Nephron progenitor cell (in vitro differentiated cells): ENCODE measurements at regions not wholly inside any gene's neighbourhood (a gene's known extent, or its start where the extent isn't known, plus 50 kb on each side); places are given as distances from the start of the nearest gene placed in this dataset.
A peak's percentile ranks its signal among the peaks of the same experiment; 100 is the strongest.

Source experiments
- DNase-seq: peaks from one replicate; pipeline ENCODE4 v3.0.0; 2021
- H3K27ac Mint-ChIP-seq: 2 replicates; pipeline ENCODE4 v1.8.0; 2021; ENCODE audit warnings: mild to moderate bottlenecking, moderate library complexity, mixed read lengths
- H3K27me3 Mint-ChIP-seq: 2 replicates; pipeline ENCODE4 v1.8.0; 2021; ENCODE audit warnings: mild to moderate bottlenecking, low read depth, mixed read lengths; ENCODE audit not compliant: poor library complexity
- H3K36me3 Mint-ChIP-seq: 2 replicates; pipeline ENCODE4 v1.8.0; 2021; ENCODE audit warnings: low read depth, mixed read lengths
- H3K4me1 Mint-ChIP-seq: 2 replicates; pipeline ENCODE4 v1.8.0; 2021; ENCODE audit warnings: mixed read lengths
- H3K4me3 Mint-ChIP-seq: 2 replicates; pipeline ENCODE4 v1.8.0; 2021; ENCODE audit warnings: mild to moderate bottlenecking, moderate library complexity, mixed read lengths
- H3K9me3 Mint-ChIP-seq: 2 replicates; pipeline ENCODE4 v1.8.0; 2021; ENCODE audit warnings: mild to moderate bottlenecking, moderate library complexity, mixed read lengths
- TF ChIP-seq, protein P1 (sequence below): fragments of 200-600 bp; sonication (generic); IDR thresholded peaks from 2 replicates; pipeline ENCODE4 v1.5.0; 2021; ENCODE audit warnings: antibody characterized with exemption

DNA sequence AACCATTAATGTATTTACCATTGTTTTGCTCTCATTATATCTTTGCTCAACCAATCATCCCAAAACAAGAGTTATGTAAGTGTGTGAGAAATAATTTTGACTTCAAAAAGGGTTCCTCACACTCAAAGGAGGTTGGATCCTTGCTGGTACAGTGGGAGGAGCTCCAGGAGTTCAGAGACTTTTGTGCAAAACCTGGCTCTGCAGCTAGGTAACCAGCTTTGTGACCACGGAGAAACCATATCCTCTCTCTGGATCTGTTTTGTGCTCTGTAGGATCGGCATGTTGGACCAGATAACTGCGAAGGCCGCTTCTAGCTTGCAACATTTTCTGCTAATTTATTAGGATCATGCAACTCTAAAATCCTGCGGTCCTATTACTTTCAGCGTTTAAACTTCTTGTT is 128.6 kb upstream of the LIPC start:
- Mint-ChIP-seq H3K9me3 (peaks cover 32% of the 10 kb centered on the region), H3K4me1 (peaks cover 22% of the 10 kb centered on the region), H3K27me3 (peaks cover 10% of the 10 kb centered on the region), H3K27ac (no peak overlapping the region), H3K4me3 (no peak overlapping the region), H3K36me3 (peaks cover 11% of the 10 kb centered on the region)
- TF ChIP-seq, protein P1, sequence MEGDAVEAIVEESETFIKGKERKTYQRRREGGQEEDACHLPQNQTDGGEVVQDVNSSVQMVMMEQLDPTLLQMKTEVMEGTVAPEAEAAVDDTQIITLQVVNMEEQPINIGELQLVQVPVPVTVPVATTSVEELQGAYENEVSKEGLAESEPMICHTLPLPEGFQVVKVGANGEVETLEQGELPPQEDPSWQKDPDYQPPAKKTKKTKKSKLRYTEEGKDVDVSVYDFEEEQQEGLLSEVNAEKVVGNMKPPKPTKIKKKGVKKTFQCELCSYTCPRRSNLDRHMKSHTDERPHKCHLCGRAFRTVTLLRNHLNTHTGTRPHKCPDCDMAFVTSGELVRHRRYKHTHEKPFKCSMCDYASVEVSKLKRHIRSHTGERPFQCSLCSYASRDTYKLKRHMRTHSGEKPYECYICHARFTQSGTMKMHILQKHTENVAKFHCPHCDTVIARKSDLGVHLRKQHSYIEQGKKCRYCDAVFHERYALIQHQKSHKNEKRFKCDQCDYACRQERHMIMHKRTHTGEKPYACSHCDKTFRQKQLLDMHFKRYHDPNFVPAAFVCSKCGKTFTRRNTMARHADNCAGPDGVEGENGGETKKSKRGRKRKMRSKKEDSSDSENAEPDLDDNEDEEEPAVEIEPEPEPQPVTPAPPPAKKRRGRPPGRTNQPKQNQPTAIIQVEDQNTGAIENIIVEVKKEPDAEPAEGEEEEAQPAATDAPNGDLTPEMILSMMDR: no peak
- no peak for DNase-seq

DNA sequence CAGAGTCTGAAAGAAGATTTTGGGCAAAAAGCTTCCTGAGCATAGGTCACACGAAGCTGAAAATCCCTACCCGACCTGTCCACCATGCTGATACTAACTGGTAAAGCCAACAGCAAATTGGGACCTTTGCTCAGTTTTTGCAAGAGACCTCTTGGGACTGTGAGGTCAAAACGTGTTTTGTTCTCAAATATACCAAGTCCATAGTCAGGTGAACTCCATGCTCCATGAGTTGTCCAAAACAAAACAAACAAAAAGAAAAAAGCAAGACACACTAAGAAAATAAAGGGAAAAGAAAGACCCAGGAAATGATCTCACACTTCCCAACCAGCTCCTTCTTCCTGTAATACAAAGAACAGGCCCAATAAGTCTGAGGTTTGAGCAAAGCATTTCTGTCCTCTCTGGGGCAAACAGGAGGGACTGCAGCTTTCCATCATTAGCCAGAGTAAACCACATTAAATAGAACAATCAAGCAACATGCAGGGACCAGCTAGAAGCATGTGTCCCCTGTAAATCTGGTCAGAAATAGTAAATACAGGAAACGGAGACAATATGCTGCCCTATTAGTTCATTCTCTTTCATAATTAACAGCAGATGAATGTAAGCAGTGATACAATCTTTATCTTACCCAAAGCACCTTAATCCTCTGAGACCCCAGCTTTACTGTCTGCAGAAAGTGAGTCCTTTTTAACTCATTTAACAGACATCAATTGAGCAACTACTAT is 125.0 kb upstream of the LIPC start:
- Mint-ChIP-seq H3K4me1 (peaks cover 41% of the 10 kb centered on the region), H3K27ac (peak overlapping the region; percentile 37), H3K27me3 (peaks cover 5% of the 10 kb centered on the region), H3K9me3 (no peaks in the 10 kb centered on the region), H3K4me3 (no peak overlapping the region), H3K36me3 (no peaks in the 10 kb centered on the region)
- TF ChIP-seq, protein P1: no peak
- no peak for DNase-seq

DNA sequence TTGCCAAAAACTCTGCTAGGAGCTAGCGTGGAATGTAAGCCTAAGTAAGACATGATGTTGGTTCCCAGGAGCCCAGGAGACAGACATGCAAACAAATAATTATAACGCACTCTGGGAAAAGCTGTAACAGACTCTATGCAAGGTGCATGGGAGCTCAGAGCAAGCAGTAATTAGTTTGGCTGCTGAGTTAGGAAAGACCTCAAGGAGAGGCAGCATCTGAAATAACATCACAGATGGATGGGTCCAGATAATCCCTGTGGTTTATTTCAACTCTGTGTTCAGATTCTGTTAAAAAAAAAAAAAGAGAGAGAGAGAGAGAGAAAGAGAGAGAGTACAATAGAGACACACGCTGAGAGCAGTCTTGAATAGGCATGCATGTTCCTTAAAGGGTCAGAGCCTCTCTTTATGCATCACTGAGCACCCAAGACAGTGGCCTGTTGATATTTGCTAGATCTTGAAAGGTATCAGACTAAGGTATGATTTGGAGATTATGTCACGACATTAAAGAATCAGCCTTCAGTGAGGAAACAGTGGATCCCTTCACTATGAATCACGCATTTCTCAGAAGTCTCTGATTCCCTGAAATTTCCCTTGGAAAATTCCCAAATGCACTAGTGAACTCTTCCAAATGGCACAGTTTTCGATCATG is 124.4 kb upstream of the LIPC start:
- TF ChIP-seq, protein P1: no peak
- no peak overlapping the region for H3K27ac Mint-ChIP-seq
- H3K9me3 Mint-ChIP-seq: no peaks in the 10 kb centered on the region
- no peak overlapping the region for H3K4me3 Mint-ChIP-seq
- peaks cover 42% of the 10 kb centered on the region for H3K4me1 Mint-ChIP-seq
- H3K27me3 Mint-ChIP-seq: peaks cover 5% of the 10 kb centered on the region
- no peak for DNase-seq
- H3K36me3 Mint-ChIP-seq: no peaks in the 10 kb centered on the region

DNA sequence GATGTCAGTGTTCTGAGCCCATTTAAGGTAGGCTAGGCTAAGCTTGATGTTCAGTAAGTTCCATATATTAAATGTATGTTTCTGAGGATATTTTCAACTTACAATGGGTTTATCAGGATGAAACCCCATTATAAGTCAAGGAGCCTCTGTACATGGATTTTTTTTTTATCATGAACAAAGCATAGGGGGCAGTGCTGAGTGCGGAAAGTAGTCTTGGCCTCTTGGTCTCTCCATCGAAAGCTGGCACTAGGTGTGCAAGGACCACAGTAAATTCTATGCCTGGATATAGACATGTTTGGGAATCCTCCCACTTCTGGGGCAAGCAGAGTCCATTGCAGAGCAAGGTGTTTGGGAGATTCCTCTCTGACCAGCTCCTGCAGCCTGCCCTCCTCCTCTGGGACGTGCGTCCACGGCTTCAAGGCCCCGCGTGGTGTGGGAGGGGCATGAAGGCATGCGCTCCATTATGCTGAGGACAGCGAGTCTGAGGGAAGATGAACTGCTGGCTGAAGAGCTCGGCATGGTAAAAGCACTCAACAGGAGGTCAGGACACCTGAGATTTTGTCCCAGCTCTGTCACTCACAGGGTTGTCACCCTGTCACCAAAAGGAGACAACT is 122.9 kb upstream of the LIPC start:
- TF ChIP-seq, protein P1: peak; percentile 8
- H3K36me3 Mint-ChIP-seq: no peaks in the 10 kb centered on the region
- peaks cover 5% of the 10 kb centered on the region for H3K27me3 Mint-ChIP-seq
- no peak overlapping the region for H3K4me3 Mint-ChIP-seq
- peaks cover 52% of the 10 kb centered on the region for H3K4me1 Mint-ChIP-seq
- DNase-seq: no peak
- H3K9me3 Mint-ChIP-seq: no peaks in the 10 kb centered on the region
- H3K27ac Mint-ChIP-seq: no peak overlapping the region

DNA sequence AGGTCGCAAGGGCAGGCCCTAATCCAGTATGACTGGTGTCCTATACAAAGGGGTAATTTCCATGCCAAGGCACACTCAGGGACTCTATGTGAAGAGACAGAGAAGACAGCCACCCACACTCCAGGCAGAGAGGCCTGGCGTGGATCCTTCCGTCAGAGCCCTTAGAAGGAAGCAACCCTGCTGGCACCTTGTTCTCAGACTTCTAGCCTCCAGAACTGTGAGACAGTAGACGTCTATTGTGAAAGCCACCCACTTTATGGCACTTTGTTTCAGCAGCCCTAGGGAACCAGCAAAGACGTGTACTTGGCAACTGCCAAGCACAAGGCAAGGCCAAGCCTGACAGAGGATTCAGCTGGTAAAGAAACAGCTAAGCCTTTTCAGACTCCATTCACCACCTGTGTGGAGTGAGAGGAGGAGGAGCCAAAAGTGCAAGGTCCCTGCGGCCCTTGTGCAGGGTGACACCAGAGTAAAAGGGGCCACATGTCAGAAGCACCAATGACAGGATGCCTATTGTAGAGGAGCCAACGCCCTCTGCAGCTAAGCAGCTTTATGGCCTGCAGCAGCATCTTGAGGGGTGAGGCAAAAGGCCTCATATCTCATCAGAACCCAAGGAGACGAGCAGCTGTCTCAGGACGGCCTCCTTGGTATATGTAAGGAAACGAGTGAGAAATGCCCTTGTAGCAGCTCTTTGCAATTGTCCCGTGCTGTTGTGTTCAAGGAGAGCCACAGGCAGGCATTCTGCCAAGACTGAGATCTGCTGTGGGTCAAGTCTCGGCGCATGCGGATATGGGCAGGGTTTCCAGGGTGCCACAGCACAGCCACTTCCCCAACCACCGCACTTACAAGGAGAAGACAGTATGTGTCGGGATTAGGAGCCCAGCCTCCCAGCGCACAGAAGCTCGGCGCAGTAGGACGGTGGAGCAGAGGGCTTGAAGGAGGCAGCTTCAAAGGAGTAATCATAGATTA is 121.5 kb upstream of the LIPC start:
- Mint-ChIP-seq H3K4me3 (no peak overlapping the region), H3K27ac (no peak overlapping the region), H3K27me3 (peaks cover 5% of the 10 kb centered on the region), H3K36me3 (no peaks in the 10 kb centered on the region), H3K9me3 (no peaks in the 10 kb centered on the region), H3K4me1 (peaks cover 58% of the 10 kb centered on the region)
- TF ChIP-seq, protein P1: no peak
- no peak for DNase-seq
